VCaP (cell line): ENCODE measurements at regions not wholly inside any gene's neighbourhood (a gene's known extent, or its start where the extent isn't known, plus 50 kb on each side); places are given as distances from the start of the nearest gene placed in this dataset.

Experiments
- H3K27ac ChIP-seq: fragments of 450-650 bp; 2 replicates; pipeline ENCODE4 v1.5.1; 2017
- CTCF ChIP-seq: fragments of 450-650 bp; conservative IDR thresholded peaks from 2 replicates; pipeline ENCODE4 v1.5.1; 2017; ENCODE audit warnings: mild to moderate bottlenecking, moderate library complexity

GRCh38 chr3:27865731-27866130, 143.6 kb upstream of the EOMES start:
- TF ChIP-seq CTCF, result no peak
- no peak overlapping the region for H3K27ac ChIP-seq

- no peak for TF ChIP-seq CTCF
- no peak overlapping the region for H3K27ac ChIP-seq
Observed at GRCh38 chr3:27869152-27869551, 147.0 kb upstream of the EOMES start.

- no peak for TF ChIP-seq CTCF
- H3K27ac ChIP-seq, result no peak overlapping the region
Observed at GRCh38 chr3:27877061-27878013, 155.2 kb upstream of the EOMES start.

- TF ChIP-seq CTCF, result no peak
- H3K27ac ChIP-seq, result no peak overlapping the region
Observed at GRCh38 chr3:27878014-27878383, 155.9 kb upstream of the EOMES start.

GRCh38 chr3:27880969-27881892, 159.1 kb upstream of the EOMES start:
- TF ChIP-seq CTCF, result no peak

GRCh38 chr3:27883266-27883665, 161.1 kb upstream of the EOMES start:
- no peak overlapping the region for H3K27ac ChIP-seq
- no peak for TF ChIP-seq CTCF

More at GRCh38 chr3:27880969-27881892, 159.1 kb upstream of the EOMES start:
- no peak overlapping the region for H3K27ac ChIP-seq

GRCh38 chr3:27885641-27886040, 163.5 kb upstream of the EOMES start:
- no peak for TF ChIP-seq CTCF
- H3K27ac ChIP-seq, result no peak overlapping the region
